Neural progenitor cell (in vitro differentiated cells): ENCODE measurements at regions not wholly inside any gene's neighbourhood (a gene's known extent, or its start where the extent isn't known, plus 50 kb on each side); places are given as distances from the start of the nearest gene placed in this dataset.

ENCODE experiments used
- DNase-seq: peaks from one replicate; pipeline ENCODE4 v3.0.0-alpha.2; 2016; ENCODE audit warnings: low spot score
- H2AFZ ChIP-seq: fragments of 200-600 bp; sonication (generic); replicated peaks from 2 replicates; pipeline ENCODE4 v1.6.1; 2016; ENCODE audit warnings: antibody characterized with exemption
- H3F3A ChIP-seq: fragments of 200-600 bp; sonication (generic); 2 replicates; pipeline ENCODE4 v1.6.1; 2016; ENCODE audit warnings: antibody characterized with exemption, low read depth
- H3K27ac ChIP-seq: fragments of 200-600 bp; sonication (generic); 2 replicates; pipeline ENCODE4 v1.5.1; 2016; ENCODE audit warnings: mild to moderate bottlenecking
- H3K27me3 ChIP-seq: fragments of 200-600 bp; sonication (generic); 2 replicates; pipeline ENCODE4 v1.6.1; 2016; ENCODE audit warnings: mild to moderate bottlenecking, moderate library complexity
- H3K36me3 ChIP-seq: fragments of 200-600 bp; sonication (generic); 2 replicates; pipeline ENCODE4 v1.5.1; 2016
- H3K4me1 ChIP-seq: fragments of 200-600 bp; sonication (generic); 2 replicates; pipeline ENCODE4 v1.6.1; 2016; ENCODE audit warnings: mixed run types
- H3K4me2 ChIP-seq: fragments of 200-600 bp; sonication (generic); 2 replicates; pipeline ENCODE4 v1.6.1; 2016
- H3K4me3 ChIP-seq: fragments of 200-600 bp; sonication (generic); 2 replicates; pipeline ENCODE4 v1.5.1; 2016
- H3K79me2 ChIP-seq: fragments of 200-600 bp; sonication (generic); 2 replicates; pipeline ENCODE4 v1.6.1; 2016; ENCODE audit warnings: low read depth
- H3K9ac ChIP-seq: fragments of 200-600 bp; sonication (generic); 2 replicates; pipeline ENCODE4 v1.6.1; 2016
- H3K9me3 ChIP-seq: fragments of 200-600 bp; sonication (generic); 2 replicates; pipeline ENCODE4 v1.5.1; 2016; ENCODE audit warnings: low read depth
- H4K20me1 ChIP-seq: fragments of 200-600 bp; sonication (generic); 2 replicates; pipeline ENCODE4 v1.6.1; 2016; ENCODE audit warnings: low read depth
- H3K27ac Mint-ChIP-seq: 3 replicates; pipeline ENCODE4 v1.8.0; 2021; ENCODE audit warnings: mixed read lengths
- H3K27me3 Mint-ChIP-seq: 2 replicates; pipeline ENCODE4 v1.8.0; 2022; ENCODE audit warnings: low read depth, mild to moderate bottlenecking, inconsistent platforms, moderate library complexity, mixed read lengths; ENCODE audit not compliant: insufficient read depth
- H3K36me3 Mint-ChIP-seq: 3 replicates; pipeline ENCODE4 v1.8.0; 2021; ENCODE audit warnings: mixed read lengths
- H3K4me1 Mint-ChIP-seq: 3 replicates; pipeline ENCODE4 v1.8.0; 2021; ENCODE audit warnings: mixed read lengths
- H3K4me3 Mint-ChIP-seq: 3 replicates; pipeline ENCODE4 v1.8.0; 2021; ENCODE audit warnings: mild to moderate bottlenecking, moderate library complexity, mixed read lengths
- H3K9me3 Mint-ChIP-seq: 3 replicates; pipeline ENCODE4 v1.8.0; 2020; ENCODE audit warnings: mixed read lengths
- CTCF ChIP-seq: fragments of 200-600 bp; sonication (generic); IDR thresholded peaks from 2 replicates; pipeline ENCODE4 v1.5.1; 2017; ENCODE audit warnings: antibody characterized with exemption, mild to moderate bottlenecking
- EZH2 ChIP-seq: fragments of 200-600 bp; sonication (generic); IDR thresholded peaks from 2 replicates; pipeline ENCODE4 v1.6.1; 2017; ENCODE audit warnings: antibody characterized with exemption, mild to moderate bottlenecking, moderate library complexity
- EZH2phosphoT487 ChIP-seq: fragments of 200-600 bp; sonication (generic); IDR thresholded peaks from 2 replicates; pipeline ENCODE4 v1.6.1; 2017; ENCODE audit warnings: antibody characterized with exemption

- no peaks in the 10 kb centered on the region for H3K79me2 ChIP-seq
- H3K4me3 Mint-ChIP-seq = no peak overlapping the region
- DNase-seq = no peak
- no peaks in the 10 kb centered on the region for H3K36me3 Mint-ChIP-seq
- no peaks in the 10 kb centered on the region for H3K36me3 ChIP-seq
- H3K4me2 ChIP-seq = no peak overlapping the region
- no peaks in the 10 kb centered on the region for H3K27me3 Mint-ChIP-seq
- no peak overlapping the region for H2AFZ ChIP-seq
- peaks cover 14% of the 10 kb centered on the region for H3K4me1 Mint-ChIP-seq
- no peaks in the 10 kb centered on the region for H4K20me1 ChIP-seq
- no peak overlapping the region for H3K27ac ChIP-seq
- no peaks in the 10 kb centered on the region for H3K9me3 Mint-ChIP-seq
- no peaks in the 10 kb centered on the region for H3K27me3 ChIP-seq
- no peak overlapping the region for H3K4me3 ChIP-seq
- H3K27ac Mint-ChIP-seq = no peak overlapping the region
- H3F3A ChIP-seq = no peaks in the 10 kb centered on the region
- no peaks in the 10 kb centered on the region for H3K4me1 ChIP-seq
- TF ChIP-seq EZH2 (no peak), CTCF (no peak), EZH2phosphoT487 (no peak)
- no peaks in the 10 kb centered on the region for H3K9me3 ChIP-seq
- H3K9ac ChIP-seq = no peak overlapping the region
Observed at GRCh38 chr20:24254480-24254879, 214.9 kb upstream of the SYNDIG1 start.

GRCh38 chr20:24253321-24253720 lies 216.1 kb upstream of the SYNDIG1 start:
- H3K4me3 Mint-ChIP-seq = no peak overlapping the region
- no peaks in the 10 kb centered on the region for H3K27me3 ChIP-seq
- no peaks in the 10 kb centered on the region for H3K4me1 ChIP-seq
- H3K9me3 Mint-ChIP-seq = no peaks in the 10 kb centered on the region
- DNase-seq = no peak
- TF ChIP-seq CTCF (no peak), EZH2phosphoT487 (no peak), EZH2 (no peak)
- no peak overlapping the region for H3K9ac ChIP-seq
- H3K79me2 ChIP-seq = no peaks in the 10 kb centered on the region
- H3F3A ChIP-seq = no peaks in the 10 kb centered on the region
- no peak overlapping the region for H2AFZ ChIP-seq
- H3K27ac ChIP-seq = no peak overlapping the region
- peaks cover 9% of the 10 kb centered on the region for H3K4me1 Mint-ChIP-seq
- no peak overlapping the region for H3K4me2 ChIP-seq
- no peaks in the 10 kb centered on the region for H4K20me1 ChIP-seq
- no peaks in the 10 kb centered on the region for H3K9me3 ChIP-seq
- no peaks in the 10 kb centered on the region for H3K36me3 ChIP-seq
- no peak overlapping the region for H3K4me3 ChIP-seq
- H3K36me3 Mint-ChIP-seq = no peaks in the 10 kb centered on the region
- no peaks in the 10 kb centered on the region for H3K27me3 Mint-ChIP-seq
- no peak overlapping the region for H3K27ac Mint-ChIP-seq

- H3K36me3 ChIP-seq = no peaks in the 10 kb centered on the region
- no peaks in the 10 kb centered on the region for H3F3A ChIP-seq
- no peak overlapping the region for H2AFZ ChIP-seq
- no peak overlapping the region for H3K4me3 Mint-ChIP-seq
- no peak overlapping the region for H3K27ac Mint-ChIP-seq
- H4K20me1 ChIP-seq = no peaks in the 10 kb centered on the region
- no peaks in the 10 kb centered on the region for H3K27me3 ChIP-seq
- H3K9me3 ChIP-seq = no peaks in the 10 kb centered on the region
- TF ChIP-seq CTCF (no peak), EZH2phosphoT487 (no peak), EZH2 (no peak)
- H3K9ac ChIP-seq = no peak overlapping the region
- peaks cover 10% of the 10 kb centered on the region for H3K9me3 Mint-ChIP-seq
- H3K36me3 Mint-ChIP-seq = no peaks in the 10 kb centered on the region
- no peaks in the 10 kb centered on the region for H3K79me2 ChIP-seq
- H3K4me1 Mint-ChIP-seq = peaks cover 3% of the 10 kb centered on the region
- H3K4me2 ChIP-seq = no peak overlapping the region
- H3K27ac ChIP-seq = no peak overlapping the region
- H3K27me3 Mint-ChIP-seq = peaks cover 10% of the 10 kb centered on the region
- DNase-seq = no peak
- H3K4me3 ChIP-seq = no peak overlapping the region
- H3K4me1 ChIP-seq = no peaks in the 10 kb centered on the region
Observed at GRCh38 chr20:24245094-24245493, 224.3 kb upstream of the SYNDIG1 start.

GRCh38 chr20:24242763-24243162 lies 226.7 kb upstream of the SYNDIG1 start:
- no peaks in the 10 kb centered on the region for H3K79me2 ChIP-seq
- no peaks in the 10 kb centered on the region for H4K20me1 ChIP-seq
- Mint-ChIP-seq H3K27ac (no peak overlapping the region), H3K27me3 (peaks cover 7% of the 10 kb centered on the region), H3K36me3 (no peaks in the 10 kb centered on the region), H3K4me1 (peaks cover 3% of the 10 kb centered on the region), H3K9me3 (peaks cover 7% of the 10 kb centered on the region), H3K4me3 (no peak overlapping the region)
- no peaks in the 10 kb centered on the region for H3K36me3 ChIP-seq
- TF ChIP-seq CTCF (no peak), EZH2 (no peak), EZH2phosphoT487 (no peak)
- H3K4me3 ChIP-seq = no peak overlapping the region
- H2AFZ ChIP-seq = no peak overlapping the region
- H3K4me1 ChIP-seq = no peaks in the 10 kb centered on the region
- H3K9ac ChIP-seq = no peak overlapping the region
- no peaks in the 10 kb centered on the region for H3K9me3 ChIP-seq
- no peaks in the 10 kb centered on the region for H3K27me3 ChIP-seq
- no peaks in the 10 kb centered on the region for H3F3A ChIP-seq
- DNase-seq = no peak
- no peak overlapping the region for H3K4me2 ChIP-seq
- H3K27ac ChIP-seq = no peak overlapping the region
